GM12865 (cell line): ENCODE measurements at regions not wholly inside any gene's neighbourhood (a gene's known extent, or its start where the extent isn't known, plus 50 kb on each side); places are given as distances from the start of the nearest gene placed in this dataset.

Experiments used
- DNase-seq: peaks from one replicate; pipeline ENCODE4 v3.0.0; 2010; ENCODE audit warnings: low read depth
- H3K4me3 ChIP-seq: 2 replicates; pipeline ENCODE4 v1.5.1; 2011; ENCODE audit warnings: mild to moderate bottlenecking, low read depth, low read length, control low read depth
- TF ChIP-seq, protein P1 (sequence below): IDR thresholded peaks from 2 replicates; pipeline ENCODE4 v1.5.1; 2011; ENCODE audit warnings: low read length, control low read depth, low read depth, inconsistent platforms; ENCODE audit not compliant: insufficient read depth; ENCODE audit errors: missing control alignments

DNA sequence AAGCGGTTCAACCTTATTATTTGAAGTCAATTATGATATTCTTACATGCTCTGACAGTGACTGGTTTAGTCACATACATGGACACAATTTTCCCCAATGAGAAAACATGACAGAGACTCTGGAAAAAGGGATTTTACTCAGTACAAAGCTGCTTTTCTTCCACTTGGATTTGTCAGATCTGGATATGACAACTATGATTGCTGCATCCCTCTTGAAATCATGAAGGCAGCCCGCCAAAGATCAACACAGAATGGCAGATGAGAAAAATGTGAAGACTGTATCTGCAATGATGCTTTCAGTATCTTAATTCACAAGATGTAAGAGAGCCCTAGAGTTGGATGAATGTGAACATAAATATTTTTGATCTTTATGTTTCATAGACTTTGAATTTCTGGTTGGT lies 439.6 kb downstream of the CDH8 start:
- TF ChIP-seq, protein P1, sequence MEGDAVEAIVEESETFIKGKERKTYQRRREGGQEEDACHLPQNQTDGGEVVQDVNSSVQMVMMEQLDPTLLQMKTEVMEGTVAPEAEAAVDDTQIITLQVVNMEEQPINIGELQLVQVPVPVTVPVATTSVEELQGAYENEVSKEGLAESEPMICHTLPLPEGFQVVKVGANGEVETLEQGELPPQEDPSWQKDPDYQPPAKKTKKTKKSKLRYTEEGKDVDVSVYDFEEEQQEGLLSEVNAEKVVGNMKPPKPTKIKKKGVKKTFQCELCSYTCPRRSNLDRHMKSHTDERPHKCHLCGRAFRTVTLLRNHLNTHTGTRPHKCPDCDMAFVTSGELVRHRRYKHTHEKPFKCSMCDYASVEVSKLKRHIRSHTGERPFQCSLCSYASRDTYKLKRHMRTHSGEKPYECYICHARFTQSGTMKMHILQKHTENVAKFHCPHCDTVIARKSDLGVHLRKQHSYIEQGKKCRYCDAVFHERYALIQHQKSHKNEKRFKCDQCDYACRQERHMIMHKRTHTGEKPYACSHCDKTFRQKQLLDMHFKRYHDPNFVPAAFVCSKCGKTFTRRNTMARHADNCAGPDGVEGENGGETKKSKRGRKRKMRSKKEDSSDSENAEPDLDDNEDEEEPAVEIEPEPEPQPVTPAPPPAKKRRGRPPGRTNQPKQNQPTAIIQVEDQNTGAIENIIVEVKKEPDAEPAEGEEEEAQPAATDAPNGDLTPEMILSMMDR, result no peak
- DNase-seq, result no peak
- H3K4me3 ChIP-seq, result no peak overlapping the region

DNA sequence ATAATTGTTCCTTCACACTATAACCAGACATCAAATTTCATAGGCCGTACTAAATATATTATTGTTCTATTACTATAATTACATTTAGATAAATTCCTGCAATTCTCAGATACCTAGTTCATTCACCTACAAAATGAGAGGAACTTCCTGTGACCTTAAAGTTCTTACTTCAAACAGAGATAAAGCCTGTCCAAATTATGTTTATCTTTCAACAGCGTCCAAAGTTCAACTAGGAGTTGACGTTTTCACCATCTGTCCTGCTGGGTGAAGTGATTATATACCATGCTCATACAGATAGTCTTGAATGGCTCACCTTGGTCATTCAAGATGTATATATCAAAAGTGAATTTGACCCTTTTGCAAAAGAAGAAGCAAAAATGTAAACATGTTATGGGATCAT lies 440.6 kb downstream of the CDH8 start:
- DNase-seq, result no peak
- TF ChIP-seq, protein P1, result no peak
- H3K4me3 ChIP-seq, result no peak overlapping the region

DNA sequence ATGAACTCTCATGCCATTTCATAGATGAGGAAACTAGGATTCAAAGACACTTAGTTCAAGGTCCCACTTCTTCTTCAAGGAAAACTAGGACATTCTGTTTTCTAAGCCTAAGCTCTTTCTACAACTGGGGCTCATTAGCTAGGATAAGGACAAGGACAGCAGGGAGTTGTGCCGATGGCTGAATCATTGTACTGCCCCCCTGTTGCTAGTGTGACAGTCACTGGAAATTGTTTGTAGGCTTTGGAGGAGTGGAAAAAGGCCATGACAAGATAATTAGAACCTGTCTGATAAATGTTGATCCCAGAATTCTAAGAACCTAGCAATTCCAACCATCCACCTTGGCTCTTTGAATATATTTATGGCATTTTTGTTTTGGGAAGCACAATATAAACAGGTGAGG lies 445.7 kb downstream of the CDH8 start:
- no peak for DNase-seq
- TF ChIP-seq, protein P1, result no peak

DNA sequence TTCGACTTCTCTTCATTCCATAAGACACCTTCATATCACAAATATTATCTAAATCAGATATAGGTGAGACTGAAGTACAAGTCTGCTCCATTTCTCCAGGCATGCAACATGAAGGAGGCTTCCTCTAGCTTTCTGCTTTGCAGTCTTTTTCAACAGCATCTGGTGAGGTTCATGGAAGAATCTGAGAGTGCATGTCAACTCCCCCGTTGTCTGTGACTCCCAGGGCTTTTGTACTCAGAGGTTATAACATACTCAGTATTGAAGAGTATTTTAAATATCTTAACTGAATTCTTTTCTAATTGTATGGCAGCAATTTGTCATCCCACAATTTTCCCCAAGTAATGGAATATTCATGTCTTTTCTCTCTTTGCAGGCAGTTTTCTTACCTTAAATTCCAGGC lies 448.7 kb downstream of the CDH8 start:
- no peak for DNase-seq
- TF ChIP-seq, protein P1, result no peak
- no peak overlapping the region for H3K4me3 ChIP-seq

More for the DNA sequence above, 445.7 kb downstream of the CDH8 start:
- no peak overlapping the region for H3K4me3 ChIP-seq

DNA sequence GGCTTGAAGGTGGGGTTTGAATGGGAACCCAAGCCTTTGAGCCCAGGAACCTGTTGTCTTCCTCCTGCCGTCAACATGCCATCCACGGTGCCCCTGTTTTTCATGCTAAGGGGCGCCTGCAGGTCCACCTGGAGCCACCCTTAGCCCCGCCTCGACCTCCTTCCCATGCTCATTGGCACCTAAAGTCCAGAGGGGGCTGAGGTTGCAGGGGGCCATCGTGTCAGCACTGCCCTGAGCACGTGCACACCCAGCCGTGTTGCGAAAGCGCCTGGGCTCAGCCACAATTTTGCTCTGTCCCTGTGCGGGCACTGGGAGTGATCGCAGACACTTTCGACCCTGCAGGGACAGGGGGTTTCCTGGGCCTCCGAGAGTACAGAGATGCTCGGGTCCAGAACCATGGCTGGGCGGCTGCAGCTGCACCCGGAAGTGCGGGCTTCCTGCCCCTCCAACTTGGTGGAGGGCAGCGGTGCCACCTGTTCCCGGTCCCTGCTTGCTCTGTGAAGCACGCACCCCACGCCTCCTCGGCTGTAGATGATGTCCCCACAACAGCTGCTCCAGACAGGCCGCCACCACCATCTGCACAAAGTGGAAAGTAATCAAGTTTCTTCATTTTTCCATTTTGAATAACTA lies 454.7 kb downstream of the CDH8 start:
- TF ChIP-seq, protein P1, result no peak
- H3K4me3 ChIP-seq, result no peak overlapping the region
- DNase-seq, result no peak

DNA sequence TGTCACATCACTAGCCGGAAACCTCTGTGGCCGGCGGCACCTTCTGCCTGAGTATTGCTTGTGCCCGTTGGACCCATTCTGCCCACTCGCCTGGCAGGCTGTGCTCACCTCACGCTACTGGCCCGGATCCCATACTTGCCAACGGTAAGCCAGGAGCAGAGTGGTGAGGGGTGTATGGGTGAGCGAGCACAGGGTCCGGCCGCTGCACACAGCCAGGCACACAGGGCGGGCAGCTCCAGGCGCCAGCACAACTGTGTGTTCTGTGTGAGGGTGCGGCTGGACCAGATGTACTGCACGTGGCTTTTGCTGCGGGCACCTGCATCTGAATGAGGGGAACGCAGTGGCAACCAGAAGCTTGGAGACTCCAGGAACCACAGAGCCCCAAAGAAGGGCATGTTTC lies 455.7 kb downstream of the CDH8 start:
- TF ChIP-seq, protein P1, result no peak
- no peak overlapping the region for H3K4me3 ChIP-seq
- no peak for DNase-seq

DNA sequence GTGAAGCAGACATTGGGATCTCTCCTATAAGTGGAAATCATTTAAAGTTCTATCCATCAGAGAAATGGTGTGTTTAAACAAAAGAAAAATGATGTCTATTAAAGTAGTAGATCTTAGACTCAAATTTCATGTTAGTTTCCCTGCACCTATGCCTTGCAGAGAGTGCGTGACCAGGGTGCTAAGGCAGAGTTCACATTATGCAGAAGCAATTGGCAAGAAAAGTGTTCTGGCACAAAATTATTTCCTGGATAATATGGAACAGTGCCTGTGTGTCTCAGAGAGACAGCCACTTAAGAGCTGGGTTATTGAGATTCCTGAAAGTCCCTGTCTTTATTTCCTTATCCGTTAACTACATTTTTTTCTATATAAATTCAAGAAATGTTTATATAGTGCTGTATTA lies 457.0 kb downstream of the CDH8 start:
- TF ChIP-seq, protein P1, result no peak
- no peak for DNase-seq
- no peak overlapping the region for H3K4me3 ChIP-seq
